ENCODE measurements at regions not wholly inside any gene's neighbourhood (a gene's known extent, or its start where the extent isn't known, plus 50 kb on each side); places are given as distances from the start of the nearest gene placed in this dataset.

GRCh38 chr18:64474255-64474654 is 325.4 kb upstream of the LINC00305 start:
- Histone ChIP-seq H3K27me3 (ENCODE audit: insufficient read depth, low read length) (no peaks in the 10 kb centered on the region), H3T11ph (ENCODE audit: low read length) (no peak overlapping the region), H2BK15ac (ENCODE audit: low read depth, low read length) (no peak overlapping the region), H3K23me2 (ENCODE audit: insufficient read length, low read depth, low read length, poor library complexity, severe bottlenecking) (no peaks in the 10 kb centered on the region), H3K4me2 (ENCODE audit: insufficient read depth, insufficient read length, low read length) (no peak overlapping the region), H4K5ac (ENCODE audit: insufficient read length, low read depth, low read length) (no peak overlapping the region), H2BK120ac (ENCODE audit: low read depth, low read length, poor library complexity, severe bottlenecking) (no peak overlapping the region), H2AK5ac (ENCODE audit: insufficient read length, low read length) (no peak overlapping the region), H2BK20ac (ENCODE audit: low read depth, low read length, poor library complexity, severe bottlenecking) (no peak overlapping the region), H4K91ac (ENCODE audit: insufficient read length, low read depth, low read length) (no peak overlapping the region), H3K79me2 (ENCODE audit: insufficient read depth, low read length) (no peaks in the 10 kb centered on the region), H3K18ac (ENCODE audit: insufficient read length, low read depth, low read length) (no peak overlapping the region), H4K8ac (replicated peaks; ENCODE audit: insufficient read length, low read depth, low read length) (no peak overlapping the region), H2AFZ (ENCODE audit: low read length) (no peak overlapping the region), H3K4ac (ENCODE audit: low read depth, low read length) (no peak overlapping the region), H3K4me1 (ENCODE audit: insufficient read depth, low read length) (no peaks in the 10 kb centered on the region), H3K14ac (ENCODE audit: insufficient read depth, low read length) (no peak overlapping the region), H2BK5ac (ENCODE audit: insufficient read length, low read length) (no peak overlapping the region), H4K20me1 (ENCODE audit: control insufficient read depth, insufficient read depth, insufficient read length) (no peaks in the 10 kb centered on the region), H3K27ac (ENCODE audit: insufficient read length, low read depth, low read length) (no peak overlapping the region), H3K9ac (ENCODE audit: extremely low read depth, insufficient read length, low read length) (no peak overlapping the region), H2BK12ac (ENCODE audit: insufficient read length, low read depth, low read length) (no peak overlapping the region), H3K56ac (ENCODE audit: insufficient read length, low read depth, low read length) (no peak overlapping the region), H3K79me1 (ENCODE audit: insufficient read depth, low read depth, low read length, poor library complexity, severe bottlenecking) (no peaks in the 10 kb centered on the region), H3K23ac (ENCODE audit: insufficient read length, low read depth, low read length) (no peak overlapping the region), H3K9me3 (ENCODE audit: control insufficient read depth, low read depth, low read length) (no peaks in the 10 kb centered on the region)
- Mint-ChIP-seq H3K36me3 (ENCODE audit: insufficient read depth in 1 of 3, low read depth in 3 of 3) (no peaks in the 10 kb centered on the region), H3K27me3 (ENCODE audit: low read depth) (no peaks in the 10 kb centered on the region), H3K9me3 (no peaks in the 10 kb centered on the region), H3K27ac (no peak overlapping the region), H3K4me3 (no peak overlapping the region), H3K4me1 (peaks cover 4 to 5% of the 10 kb centered on the region in 2 experiments)
- no peak for DNase-seq
- no peak for TF ChIP-seq CTCF (conservative IDR thresholded peaks at IDR 0.05)
- WGBS (ENCODE audit: extremely low coverage, insufficient read length, low lambda C conversion rate) = no CpG with 5 or more reads among the region's 2 CpGs
